ENCODE measurements at regions not wholly inside any gene's neighbourhood (a gene's known extent, or its start where the extent isn't known, plus 50 kb on each side); places are given as distances from the start of the nearest gene placed in this dataset.

- intact Hi-C loops (cut with micrococcal nuclease; ENCODE audit: unreplicated experiment), result no loop called here
- Mint-ChIP-seq H3K9me3 (ENCODE audit: unreplicated experiment) (no peaks in the 10 kb centered on the region), H3K27ac (ENCODE audit: unreplicated experiment) (no peak overlapping the region), H3K27me3 (ENCODE audit: insufficient read depth, unreplicated experiment) (no peaks in the 10 kb centered on the region), H3K4me3 (ENCODE audit: unreplicated experiment) (no peak overlapping the region), H3K36me3 (ENCODE audit: insufficient read depth, unreplicated experiment) (no peaks in the 10 kb centered on the region), H3K4me1 (ENCODE audit: low read depth, unreplicated experiment) (no peaks in the 10 kb centered on the region)
- Histone ChIP-seq H3K27me3 (replicated peaks; ENCODE audit: control insufficient read depth, insufficient read depth, low read length) (no peaks in the 10 kb centered on the region), H3K4me3 (ENCODE audit: low read depth, low read length) (no peak overlapping the region), H3K36me3 (ENCODE audit: control insufficient read depth, insufficient read depth, low read length) (no peaks in the 10 kb centered on the region), H3K4me1 (no peaks in the 10 kb centered on the region), H3K9me3 (no peaks in the 10 kb centered on the region)
- BruUV-seq (replicated peaks), result no TSS peak
- no peak for DNase-seq
- POLR2A ChIA-PET, result no interaction called here
- no peak for TF ChIP-seq CTCF (IDR thresholded peaks at IDR 0.05; ENCODE audit: insufficient read depth in 1 of 2, low read depth in 1 of 2, low read length in 1 of 2, severe bottlenecking in 1 of 2, unreplicated experiment in 1 of 2)
- CTCF ChIA-PET, result no interaction called here
These were observed 498.6 kb upstream of the ZNF385D start for GRCh38 chr3:22249658-22250057.

DNA sequence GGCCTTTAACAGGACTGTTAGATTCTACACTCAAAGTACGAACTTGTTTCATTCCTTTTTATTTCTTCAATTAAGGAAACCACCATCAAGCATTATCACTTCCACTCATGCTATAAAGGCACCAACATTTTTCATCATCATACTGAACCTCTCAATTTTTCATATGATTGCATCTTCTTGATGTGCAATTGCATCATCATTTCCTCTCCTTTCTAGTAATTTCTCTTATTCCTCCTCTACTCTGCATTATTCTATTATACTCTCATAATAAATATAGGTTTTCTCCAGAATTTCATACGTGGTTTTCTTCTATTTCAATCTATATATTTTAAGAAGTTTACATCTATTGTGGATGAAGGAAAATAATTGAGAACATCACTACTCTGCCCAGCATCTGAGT, 506.2 kb upstream of the ZNF385D start:
- Mint-ChIP-seq H3K27ac (ENCODE audit: unreplicated experiment) (no peak overlapping the region), H3K27me3 (ENCODE audit: insufficient read depth, unreplicated experiment) (peaks cover 3% of the 10 kb centered on the region), H3K4me3 (ENCODE audit: unreplicated experiment) (no peak overlapping the region), H3K36me3 (ENCODE audit: insufficient read depth, unreplicated experiment) (no peaks in the 10 kb centered on the region), H3K9me3 (ENCODE audit: unreplicated experiment) (no peaks in the 10 kb centered on the region), H3K4me1 (ENCODE audit: low read depth, unreplicated experiment) (no peaks in the 10 kb centered on the region)
- BruUV-seq (replicated peaks), result no TSS peak
- Histone ChIP-seq H3K4me3 (ENCODE audit: low read depth, low read length) (no peak overlapping the region), H3K27me3 (replicated peaks; ENCODE audit: control insufficient read depth, insufficient read depth, low read length) (no peaks in the 10 kb centered on the region), H3K4me1 (no peaks in the 10 kb centered on the region), H3K9me3 (no peaks in the 10 kb centered on the region), H3K36me3 (ENCODE audit: control insufficient read depth, insufficient read depth, low read length) (no peaks in the 10 kb centered on the region)
- no peak for DNase-seq
- intact Hi-C loops (cut with micrococcal nuclease; ENCODE audit: unreplicated experiment), result no loop called here
- POLR2A ChIA-PET, result no interaction called here
- CTCF ChIA-PET, result no interaction called here
- TF ChIP-seq CTCF (IDR thresholded peaks at IDR 0.05; ENCODE audit: insufficient read depth in 1 of 2, low read depth in 1 of 2, low read length in 1 of 2, severe bottlenecking in 1 of 2, unreplicated experiment in 1 of 2), result no peak

- H3K9me3 Mint-ChIP-seq (ENCODE audit: unreplicated experiment), result no peaks in the 10 kb centered on the region
- H3K36me3 Mint-ChIP-seq (ENCODE audit: insufficient read depth, unreplicated experiment), result no peaks in the 10 kb centered on the region
- POLR2A ChIA-PET, result no interaction called here
- intact Hi-C loops (cut with micrococcal nuclease; ENCODE audit: unreplicated experiment), result no loop called here
- H3K27me3 ChIP-seq (replicated peaks; ENCODE audit: control insufficient read depth, insufficient read depth, low read length), result no peaks in the 10 kb centered on the region
- no peak overlapping the region for H3K4me3 ChIP-seq (ENCODE audit: low read depth, low read length)
- CTCF ChIA-PET, result no interaction called here
- H3K4me1 Mint-ChIP-seq (ENCODE audit: low read depth, unreplicated experiment), result no peaks in the 10 kb centered on the region
- no peaks in the 10 kb centered on the region for H3K9me3 ChIP-seq
- no peaks in the 10 kb centered on the region for H3K4me1 ChIP-seq
- TF ChIP-seq CTCF (IDR thresholded peaks at IDR 0.05; ENCODE audit: insufficient read depth in 1 of 2, low read depth in 1 of 2, low read length in 1 of 2, severe bottlenecking in 1 of 2, unreplicated experiment in 1 of 2), result no peak
- H3K27me3 Mint-ChIP-seq (ENCODE audit: insufficient read depth, unreplicated experiment), result peaks cover 10% of the 10 kb centered on the region
- no TSS peak for BruUV-seq (replicated peaks)
- H3K27ac Mint-ChIP-seq (ENCODE audit: unreplicated experiment), result no peak overlapping the region
- DNase-seq, result no peak
- no peaks in the 10 kb centered on the region for H3K36me3 ChIP-seq (ENCODE audit: control insufficient read depth, insufficient read depth, low read length)
- H3K4me3 Mint-ChIP-seq (ENCODE audit: unreplicated experiment), result no peak overlapping the region
These were observed 511.4 kb upstream of the ZNF385D start for GRCh38 chr3:22262386-22262785.

All from Caco-2 (cell line).